Spleen (tissue), 7 donors: ENCODE measurements at regions not wholly inside any gene's neighbourhood (a gene's known extent, or its start where the extent isn't known, plus 50 kb on each side); places are given as distances from the start of the nearest gene placed in this dataset.

Experiments used
- CTCF ChIP-seq, 11 experiments: fragments of 200-600 bp in 7 of 11; fragments of 450-650 bp in 4 of 11; sonication (generic) in 4 of 11; IDR thresholded peaks in 8 of 11; conservative IDR thresholded peaks in 3 of 11; 1 replicate in 7 of 11; 2 replicates in 4 of 11; pipeline versions ENCODE4 v1.4.0 to v1.8.0; 2016 to 2021; ENCODE audit warnings: antibody characterized with exemption in 11 of 11, inconsistent platforms in 4 of 11, mild to moderate bottlenecking in 1 of 11
- POLR2A ChIP-seq, 3 donors: fragments of 450-650 bp; IDR thresholded peaks; one replicate each; pipeline ENCODE4 v1.5.1; 2017; ENCODE audit warnings: antibody characterized with exemption in 3 of 3, mild to moderate bottlenecking in 1 of 3
- POLR2AphosphoS5 ChIP-seq, 3 donors: sonication (generic); formaldehyde crosslinking; IDR thresholded peaks; one replicate each; pipeline ENCODE4 v1.5.1; 2017; ENCODE audit warnings: antibody characterized with exemption in 3 of 3
- donor health status: DM: no; HTN: no; CAD: no; lungs with moderate emphysema.
- donor health status: DM: no; HTN: no; CAD: no.
- donor health status: DM: no; HTN: no; CAD: no.

DNA sequence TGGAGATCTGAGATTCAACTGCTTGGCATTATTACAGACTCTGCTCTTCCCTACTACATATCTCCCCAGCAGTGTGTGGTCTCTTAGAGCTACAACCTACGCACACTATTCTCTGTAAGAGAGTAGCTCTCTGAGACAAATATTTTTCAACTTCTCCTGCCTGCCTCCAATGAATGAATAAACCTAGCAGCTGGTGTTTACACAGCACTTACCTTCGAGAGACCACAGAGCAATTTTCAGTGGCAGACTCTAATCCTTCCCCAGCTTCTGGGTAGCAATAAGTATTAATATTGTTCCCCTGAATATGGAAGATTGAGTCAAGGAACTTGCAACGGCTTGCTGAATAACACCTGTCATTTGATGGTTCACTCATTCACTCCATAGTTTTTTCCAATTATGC is 350.9 kb upstream of the SPAG17 start:
- TF ChIP-seq CTCF (IDR thresholded peaks at IDR 0.05 in 8 of 11, conservative IDR thresholded peaks at IDR 0.05 in 3 of 11) (no peak), POLR2AphosphoS5 (IDR thresholded peaks at IDR 0.05) (no peak), POLR2A (IDR thresholded peaks at IDR 0.05) (no peak)
